ENCODE measurements at regions not wholly inside any gene's neighbourhood (a gene's known extent, or its start where the extent isn't known, plus 50 kb on each side); places are given as distances from the start of the nearest gene placed in this dataset.
"Not testable (repeated sequence)": the region's sequence is repeated elsewhere in the genome, so short reads cannot be mapped to it uniquely, and the experiment has no call there.

DNA sequence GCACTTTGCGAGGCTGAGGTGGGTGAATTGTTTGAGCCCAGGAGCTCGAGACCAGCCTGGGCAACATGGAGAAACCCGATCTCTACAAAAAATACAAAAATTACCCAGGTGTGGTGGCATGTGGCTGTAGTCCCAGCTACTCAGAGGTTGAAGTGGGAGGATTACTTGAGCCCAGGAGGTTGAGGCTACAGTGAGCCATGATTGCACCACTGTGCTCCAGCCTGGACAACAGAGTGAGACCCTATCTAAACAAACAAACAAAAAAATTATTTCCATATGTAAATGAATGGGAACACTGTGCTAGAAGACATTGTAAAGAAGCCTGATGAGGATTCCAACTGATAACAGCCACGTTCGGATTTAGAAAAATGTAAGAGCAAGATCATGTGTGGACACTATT is 154.2 kb downstream of the ZFP64 start:
- no peak overlapping the region for H3K4me3 ChIP-seq (ENCODE audit: low read depth, low read length)
- TF ChIP-seq, protein P1, sequence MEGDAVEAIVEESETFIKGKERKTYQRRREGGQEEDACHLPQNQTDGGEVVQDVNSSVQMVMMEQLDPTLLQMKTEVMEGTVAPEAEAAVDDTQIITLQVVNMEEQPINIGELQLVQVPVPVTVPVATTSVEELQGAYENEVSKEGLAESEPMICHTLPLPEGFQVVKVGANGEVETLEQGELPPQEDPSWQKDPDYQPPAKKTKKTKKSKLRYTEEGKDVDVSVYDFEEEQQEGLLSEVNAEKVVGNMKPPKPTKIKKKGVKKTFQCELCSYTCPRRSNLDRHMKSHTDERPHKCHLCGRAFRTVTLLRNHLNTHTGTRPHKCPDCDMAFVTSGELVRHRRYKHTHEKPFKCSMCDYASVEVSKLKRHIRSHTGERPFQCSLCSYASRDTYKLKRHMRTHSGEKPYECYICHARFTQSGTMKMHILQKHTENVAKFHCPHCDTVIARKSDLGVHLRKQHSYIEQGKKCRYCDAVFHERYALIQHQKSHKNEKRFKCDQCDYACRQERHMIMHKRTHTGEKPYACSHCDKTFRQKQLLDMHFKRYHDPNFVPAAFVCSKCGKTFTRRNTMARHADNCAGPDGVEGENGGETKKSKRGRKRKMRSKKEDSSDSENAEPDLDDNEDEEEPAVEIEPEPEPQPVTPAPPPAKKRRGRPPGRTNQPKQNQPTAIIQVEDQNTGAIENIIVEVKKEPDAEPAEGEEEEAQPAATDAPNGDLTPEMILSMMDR (IDR thresholded peaks at IDR 0.05; ENCODE audit: low read depth, low read length, missing control alignments): no peak
- in situ Hi-C loops (cut with HindIII; ENCODE audit: low sequenced_read_pairs): no loop called here
- DNase-seq (ENCODE audit: low read depth): no peak

DNA sequence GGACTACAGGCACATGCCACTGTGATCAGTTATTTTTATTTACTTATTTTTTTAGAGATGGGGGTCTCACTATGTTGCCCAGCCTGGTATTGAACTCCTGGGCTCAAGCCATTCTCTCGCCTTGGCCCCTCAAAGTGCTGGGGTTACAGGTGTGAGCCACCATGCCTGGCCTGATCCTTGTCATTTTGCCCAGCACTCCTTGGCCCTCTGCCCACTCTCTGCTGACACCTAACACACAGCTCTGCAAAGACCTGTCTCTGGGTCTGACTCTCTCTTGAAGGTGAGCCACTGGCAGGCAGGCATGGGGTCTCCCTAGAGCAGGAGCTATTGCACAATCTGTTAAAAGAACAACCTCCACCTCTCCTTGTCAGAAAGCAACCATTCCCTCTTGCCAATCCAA is 155.6 kb downstream of the ZFP64 start:
- DNase-seq (ENCODE audit: low read depth): no peak
- in situ Hi-C loops (cut with HindIII; ENCODE audit: low sequenced_read_pairs): no loop called here
- TF ChIP-seq, protein P1 (IDR thresholded peaks at IDR 0.05; ENCODE audit: low read depth, low read length, missing control alignments): no peak
- no peak overlapping the region for H3K4me3 ChIP-seq (ENCODE audit: low read depth, low read length)

DNA sequence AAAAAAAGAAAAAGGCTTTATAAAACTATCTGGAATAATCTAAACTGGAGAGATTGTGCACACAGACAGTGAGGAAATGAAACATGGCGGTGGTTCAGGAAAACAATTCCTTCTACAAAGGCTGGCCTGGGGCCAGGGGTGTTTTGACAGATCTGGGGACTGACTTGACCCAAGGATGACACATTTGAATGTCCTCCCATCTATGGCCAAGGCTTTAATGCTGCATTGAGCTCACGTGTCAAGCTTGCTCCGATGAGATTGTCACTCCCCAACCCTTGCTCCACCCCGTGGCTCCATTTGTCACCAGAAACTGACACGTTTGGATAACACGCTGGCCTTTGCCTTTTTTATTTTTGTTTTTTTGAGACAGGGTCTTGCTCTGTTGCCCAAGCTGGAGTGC is 156.1 kb downstream of the ZFP64 start:
- in situ Hi-C loops (cut with HindIII; ENCODE audit: low sequenced_read_pairs): no loop called here
- no peak overlapping the region for H3K4me3 ChIP-seq (ENCODE audit: low read depth, low read length)
- TF ChIP-seq, protein P1 (IDR thresholded peaks at IDR 0.05; ENCODE audit: low read depth, low read length, missing control alignments): no peak
- no peak for DNase-seq (ENCODE audit: low read depth)

DNA sequence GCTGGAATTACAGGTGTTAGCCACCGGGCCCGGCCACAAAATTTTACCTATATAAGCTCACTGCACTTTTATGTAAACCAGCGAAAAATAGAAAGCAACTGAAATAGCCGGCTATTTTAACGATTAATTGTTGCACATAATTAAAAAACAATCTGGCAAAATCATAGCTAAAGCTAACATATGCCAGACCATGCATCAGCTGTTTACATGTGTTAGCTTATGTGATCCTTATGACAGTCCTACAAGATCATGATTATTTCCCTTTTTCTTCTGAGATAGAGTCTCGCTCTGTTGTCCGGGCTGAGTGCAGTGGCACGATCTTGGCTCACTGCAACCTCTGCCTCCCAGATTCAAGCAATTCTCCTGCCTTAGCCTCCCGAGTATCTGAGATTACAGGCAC is 157.0 kb downstream of the ZFP64 start:
- no peak for DNase-seq (ENCODE audit: low read depth)
- no peak overlapping the region for H3K4me3 ChIP-seq (ENCODE audit: low read depth, low read length)
- TF ChIP-seq, protein P1 (IDR thresholded peaks at IDR 0.05; ENCODE audit: low read depth, low read length, missing control alignments): no peak
- in situ Hi-C loops (cut with HindIII; ENCODE audit: low sequenced_read_pairs): no loop called here

DNA sequence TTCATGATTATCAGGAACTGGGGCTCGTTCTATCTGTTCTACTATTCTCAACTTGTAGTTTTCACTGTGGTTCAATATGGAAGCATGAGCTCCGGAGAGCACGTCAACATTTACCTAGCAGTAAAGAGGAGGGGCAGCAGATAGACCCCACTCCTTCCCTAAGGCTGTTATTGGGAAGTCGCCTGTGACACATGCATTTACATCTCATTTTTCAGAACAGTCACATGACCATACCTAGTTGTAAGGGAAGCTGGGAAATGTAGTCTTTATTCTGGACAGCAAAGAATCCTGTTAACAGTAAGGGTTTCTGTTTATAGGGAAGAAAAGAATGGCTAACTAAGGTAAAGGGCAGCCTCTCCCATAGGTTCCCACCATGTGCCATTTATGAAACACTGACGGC is 158.3 kb downstream of the ZFP64 start:
- TF ChIP-seq, protein P1 (IDR thresholded peaks at IDR 0.05; ENCODE audit: low read depth, low read length, missing control alignments): no peak
- no peak overlapping the region for H3K4me3 ChIP-seq (ENCODE audit: low read depth, low read length)
- in situ Hi-C loops (cut with HindIII; ENCODE audit: low sequenced_read_pairs): no loop called here

DNA sequence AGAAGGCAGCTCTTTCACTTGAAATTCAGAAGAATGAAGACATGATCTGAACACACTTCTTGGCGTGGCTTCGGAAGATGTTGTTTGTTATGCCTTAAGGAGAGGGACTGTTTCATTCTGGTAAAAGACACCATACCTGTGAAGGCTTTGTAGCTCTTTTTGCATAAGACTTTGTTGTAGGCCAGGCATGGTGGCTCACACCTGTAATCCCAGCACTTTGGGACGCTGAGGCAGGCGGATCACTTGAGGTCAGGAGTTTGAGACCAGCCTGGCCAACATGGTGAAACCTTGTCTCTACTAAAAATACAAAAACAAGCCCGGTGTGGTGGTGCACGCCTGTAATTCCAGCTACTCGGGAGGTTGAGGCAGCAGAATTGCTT is 159.3 kb downstream of the ZFP64 start:
- in situ Hi-C loops (cut with HindIII; ENCODE audit: low sequenced_read_pairs); DNase-seq (ENCODE audit: low read depth); H3K4me3 ChIP-seq (ENCODE audit: low read depth, low read length): not testable (repeated sequence)

More for the DNA sequence above, 158.3 kb downstream of the ZFP64 start:
- DNase-seq (ENCODE audit: low read depth): no peak

DNA sequence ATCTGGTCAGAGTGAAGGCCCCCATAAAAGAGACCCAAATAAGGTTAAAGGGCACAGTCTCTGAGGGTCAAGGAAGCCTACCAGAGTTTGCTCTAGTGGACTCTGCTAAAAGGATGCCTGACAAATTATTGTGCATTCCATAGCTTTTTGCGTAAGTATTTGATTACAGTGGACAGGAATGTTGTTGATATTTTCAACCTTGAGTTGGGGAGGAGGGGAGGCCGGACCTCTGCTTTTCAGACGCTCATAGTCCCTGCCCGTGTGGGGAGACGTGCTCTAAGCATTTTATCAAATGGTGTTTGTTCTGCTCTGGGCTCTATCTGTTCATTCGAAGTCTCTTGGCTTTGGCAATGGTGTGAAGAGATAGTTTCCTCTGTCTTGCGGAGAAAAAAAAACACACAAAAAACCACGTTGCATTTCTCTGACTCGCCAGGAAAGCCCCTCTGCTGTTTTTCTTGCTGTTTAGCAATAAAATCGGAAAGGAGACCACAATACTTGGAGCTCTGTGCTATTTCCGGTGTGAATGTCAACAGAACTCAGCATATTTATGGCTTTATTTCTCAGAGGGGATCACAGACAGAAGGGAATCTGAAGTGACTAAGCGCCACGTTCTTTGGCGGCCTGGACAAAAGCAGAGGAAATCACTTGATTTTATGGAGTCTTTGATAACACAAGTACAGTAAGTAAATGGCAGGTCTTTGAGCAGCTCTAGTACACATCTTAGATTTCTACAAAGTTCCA is 159.8 kb downstream of the ZFP64 start:
- TF ChIP-seq, protein P1 (IDR thresholded peaks at IDR 0.05; ENCODE audit: low read depth, low read length, missing control alignments): no peak
- DNase-seq (ENCODE audit: low read depth): peak; percentile 65
- no peak overlapping the region for H3K4me3 ChIP-seq (ENCODE audit: low read depth, low read length)
- in situ Hi-C loops (cut with HindIII; ENCODE audit: low sequenced_read_pairs): no loop called here

All from astrocyte of the cerebellum (primary cell).